ENCODE measurements at regions not wholly inside any gene's neighbourhood (a gene's known extent, or its start where the extent isn't known, plus 50 kb on each side); places are given as distances from the start of the nearest gene placed in this dataset.

DNA sequence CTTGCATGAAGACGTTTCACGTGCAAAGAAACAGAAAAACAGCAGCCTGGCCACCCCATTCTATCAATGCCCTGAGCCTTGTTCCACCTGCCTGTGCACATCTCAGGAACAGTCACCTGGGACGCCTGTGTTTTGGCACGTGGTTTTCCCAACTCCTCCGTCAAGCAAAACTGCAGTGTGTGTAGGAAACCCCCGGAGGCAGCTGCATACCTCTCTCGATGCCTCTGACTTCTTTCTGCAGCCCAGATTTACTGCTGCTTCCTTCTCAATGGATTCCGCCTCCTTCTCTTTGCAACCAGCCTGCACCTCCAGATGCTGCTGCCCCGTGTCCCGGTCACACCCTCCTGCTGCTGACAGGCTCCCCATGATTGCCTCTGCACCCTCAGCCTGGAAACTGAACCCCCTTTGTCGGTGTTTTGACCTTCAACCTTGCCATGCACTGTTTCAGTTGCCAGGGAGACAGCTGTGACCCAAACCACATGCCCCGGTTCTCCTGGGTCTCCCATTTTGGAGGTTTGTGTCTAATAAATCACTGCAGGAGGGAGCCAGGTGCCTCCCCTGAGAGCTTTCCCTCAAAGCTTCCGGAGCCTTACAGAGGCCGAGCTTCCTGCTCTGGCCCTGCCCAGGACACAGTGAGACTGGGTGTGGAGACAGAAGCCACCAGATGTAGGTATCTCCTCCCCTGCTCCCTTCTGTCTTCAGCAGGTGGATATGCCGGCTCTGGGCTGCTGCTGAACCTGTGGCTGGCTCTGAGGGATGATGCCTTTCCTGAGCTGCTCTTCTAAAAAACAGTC is 395.5 kb upstream of the IRX1 start:
- no peak overlapping the region for H3K27ac ChIP-seq (ENCODE audit: low read depth, low read length)
- peaks cover 0 to 8% (median 2%) of the 10 kb centered on the region in 5 donors for H3K4me1 ChIP-seq (ENCODE audit: control insufficient read depth in 5 of 5, insufficient read depth in 5 of 5, low read length in 5 of 5)
- H3K4me3 ChIP-seq (ENCODE audit: low read depth in 1 of 5, low read length in 5 of 5) = no peak overlapping the region
- peaks cover 0 to 9% (median 5%) of the 10 kb centered on the region in 5 donors for H3K9me3 ChIP-seq (ENCODE audit: control insufficient read depth in 5 of 5, low read length in 5 of 5)
- H3K27me3 ChIP-seq (ENCODE audit: control insufficient read depth in 5 of 5, insufficient read depth in 4 of 5, low read length in 5 of 5) = peaks cover 25 to 38% (median 33%) of the 10 kb centered on the region in 5 donors
- no peaks in the 10 kb centered on the region for H3K36me3 ChIP-seq (ENCODE audit: control insufficient read depth in 5 of 5, insufficient read depth in 5 of 5, low read length in 5 of 5)
- no peak overlapping the region for H3K9ac ChIP-seq (ENCODE audit: low read length in 5 of 5)

DNA sequence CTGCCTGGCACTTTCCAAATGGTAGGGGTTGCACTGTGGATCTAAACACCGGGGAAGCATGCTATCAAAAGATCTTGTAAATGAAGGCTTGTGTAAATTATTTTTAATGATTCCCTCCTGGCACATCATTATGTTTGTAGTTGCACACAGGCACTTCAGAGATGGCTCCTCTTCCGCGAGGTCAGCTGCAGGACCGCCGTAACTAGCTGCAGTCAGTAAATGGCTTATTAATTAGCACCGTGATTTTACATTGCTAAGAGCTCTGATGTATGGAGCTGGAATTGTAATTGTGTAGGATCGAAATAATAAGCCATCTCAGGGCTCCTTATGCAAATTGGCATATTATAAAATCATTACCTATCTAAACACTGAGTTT is 397.6 kb upstream of the IRX1 start:
- Histone ChIP-seq H3K9me3 (ENCODE audit: control insufficient read depth in 5 of 5, low read length in 5 of 5) (peaks cover 0 to under 1% (median 0%) of the 10 kb centered on the region in 5 donors), H3K9ac (ENCODE audit: low read length in 5 of 5) (no peak overlapping the region), H3K4me3 (ENCODE audit: low read depth in 1 of 5, low read length in 5 of 5) (no peak overlapping the region), H3K27ac (ENCODE audit: low read depth, low read length) (no peak overlapping the region), H3K36me3 (ENCODE audit: control insufficient read depth in 5 of 5, insufficient read depth in 5 of 5, low read length in 5 of 5) (no peaks in the 10 kb centered on the region), H3K27me3 (ENCODE audit: control insufficient read depth in 5 of 5, insufficient read depth in 4 of 5, low read length in 5 of 5) (peaks cover 25 to 46% (median 35%) of the 10 kb centered on the region in 5 donors), H3K4me1 (ENCODE audit: control insufficient read depth in 5 of 5, insufficient read depth in 5 of 5, low read length in 5 of 5) (peaks cover 0 to 8% (median 0%) of the 10 kb centered on the region in 5 donors)

DNA sequence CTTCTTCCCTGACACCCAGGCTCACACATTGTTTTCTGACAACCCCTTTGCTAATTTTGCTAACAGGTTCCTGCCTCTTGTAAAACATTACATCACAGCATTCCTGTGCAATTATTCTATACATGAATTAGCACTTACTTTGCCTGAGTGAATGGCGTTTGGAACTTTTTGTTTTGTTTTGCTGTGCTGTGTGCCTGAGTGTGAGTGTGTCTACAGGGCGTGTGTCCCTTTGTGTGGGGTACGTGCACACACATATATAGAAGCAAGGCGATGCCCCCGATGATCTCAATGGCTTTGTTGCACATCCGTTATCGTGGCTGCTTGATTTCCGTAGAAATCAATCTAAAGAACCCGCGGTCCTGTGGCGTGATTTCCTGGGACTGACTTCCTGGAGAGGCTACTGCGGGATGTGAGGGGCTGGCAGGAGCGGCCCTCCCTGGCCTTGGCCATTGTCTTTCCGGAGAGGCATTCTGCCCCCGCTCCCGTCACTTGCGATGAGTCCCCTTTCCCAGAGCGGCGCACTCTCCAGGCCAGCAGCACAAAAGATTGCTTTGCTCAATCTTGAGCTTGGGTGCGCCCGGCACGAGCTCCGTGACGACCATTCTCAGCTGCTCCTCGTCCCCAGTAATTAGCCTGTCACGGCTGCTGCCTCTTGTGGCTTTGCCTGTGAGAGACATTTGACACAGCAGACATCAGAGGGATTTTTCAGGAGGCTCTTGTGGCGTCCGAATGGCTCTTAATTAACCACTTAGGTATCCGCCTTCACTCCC is 398.1 kb upstream of the IRX1 start:
- Histone ChIP-seq H3K27ac (ENCODE audit: low read depth, low read length) (no peak overlapping the region), H3K4me1 (ENCODE audit: control insufficient read depth in 5 of 5, insufficient read depth in 5 of 5, low read length in 5 of 5) (peaks cover 0 to 8% (median 0%) of the 10 kb centered on the region in 5 donors), H3K4me3 (ENCODE audit: low read depth in 1 of 5, low read length in 5 of 5) (peak overlapping the region in 2 of 5 donors; percentile 5 to 22), H3K36me3 (ENCODE audit: control insufficient read depth in 5 of 5, insufficient read depth in 5 of 5, low read length in 5 of 5) (no peaks in the 10 kb centered on the region), H3K27me3 (ENCODE audit: control insufficient read depth in 5 of 5, insufficient read depth in 4 of 5, low read length in 5 of 5) (peaks cover 25 to 46% (median 35%) of the 10 kb centered on the region in 5 donors), H3K9me3 (ENCODE audit: control insufficient read depth in 5 of 5, low read length in 5 of 5) (no peaks in the 10 kb centered on the region), H3K9ac (ENCODE audit: low read length in 5 of 5) (no peak overlapping the region)

DNA sequence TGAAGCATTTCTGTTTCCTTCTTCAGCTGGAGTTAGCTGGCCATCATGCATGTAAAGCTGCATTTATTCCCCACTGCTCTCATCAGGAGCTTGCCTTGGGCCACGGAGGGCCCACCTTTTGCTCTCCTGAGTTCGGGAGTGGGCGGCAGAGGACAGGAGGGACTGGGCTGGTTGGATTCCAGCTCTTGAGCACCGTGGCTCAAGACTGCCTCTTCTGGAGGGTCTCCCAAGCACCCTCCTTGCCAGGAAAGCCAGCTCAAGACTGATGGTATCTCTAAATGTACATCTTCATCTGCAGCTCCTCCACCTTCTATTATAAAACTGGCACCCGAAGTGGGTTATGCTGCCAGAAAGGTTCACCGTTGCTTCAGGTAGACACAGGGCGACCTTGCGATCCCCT is 399.6 kb upstream of the IRX1 start:
- Histone ChIP-seq H3K9ac (ENCODE audit: low read length in 5 of 5) (no peak overlapping the region), H3K9me3 (ENCODE audit: control insufficient read depth in 5 of 5, low read length in 5 of 5) (no peaks in the 10 kb centered on the region), H3K4me1 (ENCODE audit: control insufficient read depth in 5 of 5, insufficient read depth in 5 of 5, low read length in 5 of 5) (peaks cover 0 to 8% (median 0%) of the 10 kb centered on the region in 5 donors), H3K4me3 (ENCODE audit: low read depth in 1 of 5, low read length in 5 of 5) (no peak overlapping the region), H3K36me3 (ENCODE audit: control insufficient read depth in 5 of 5, insufficient read depth in 5 of 5, low read length in 5 of 5) (no peaks in the 10 kb centered on the region), H3K27ac (ENCODE audit: low read depth, low read length) (no peak overlapping the region), H3K27me3 (ENCODE audit: control insufficient read depth in 5 of 5, insufficient read depth in 4 of 5, low read length in 5 of 5) (peaks cover 25 to 44% (median 35%) of the 10 kb centered on the region in 5 donors)

DNA sequence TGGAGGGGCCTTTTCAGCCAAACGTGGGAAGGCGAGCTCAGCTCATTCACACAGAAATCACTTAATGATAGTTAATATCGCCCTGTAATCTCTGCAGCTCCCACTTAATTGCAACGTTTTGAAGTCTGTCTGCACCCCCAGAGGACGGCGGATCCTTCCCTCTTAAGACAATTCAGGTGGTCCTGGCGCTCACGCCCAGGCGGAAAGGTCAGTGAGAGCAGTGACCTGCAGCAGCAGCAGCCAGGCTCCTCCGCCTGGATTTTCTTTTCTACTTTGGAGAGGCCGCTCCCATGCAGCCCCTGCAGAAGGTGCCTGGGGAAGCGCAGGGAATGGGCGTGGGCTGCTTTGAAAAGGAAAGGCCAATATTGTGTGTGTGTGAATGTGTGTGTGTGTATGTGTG is 400.9 kb upstream of the IRX1 start:
- no peaks in the 10 kb centered on the region for H3K9me3 ChIP-seq (ENCODE audit: control insufficient read depth in 5 of 5, low read length in 5 of 5)
- no peak overlapping the region for H3K4me3 ChIP-seq (ENCODE audit: low read depth in 1 of 5, low read length in 5 of 5)
- no peak overlapping the region for H3K27ac ChIP-seq (ENCODE audit: low read depth, low read length)
- H3K4me1 ChIP-seq (ENCODE audit: control insufficient read depth in 5 of 5, insufficient read depth in 5 of 5, low read length in 5 of 5) = peaks cover 0 to 8% (median 0%) of the 10 kb centered on the region in 5 donors
- peaks cover 15 to 30% (median 22%) of the 10 kb centered on the region in 5 donors for H3K27me3 ChIP-seq (ENCODE audit: control insufficient read depth in 5 of 5, insufficient read depth in 4 of 5, low read length in 5 of 5)
- H3K9ac ChIP-seq (ENCODE audit: low read length in 5 of 5) = no peak overlapping the region
- no peaks in the 10 kb centered on the region for H3K36me3 ChIP-seq (ENCODE audit: control insufficient read depth in 5 of 5, insufficient read depth in 5 of 5, low read length in 5 of 5)

DNA sequence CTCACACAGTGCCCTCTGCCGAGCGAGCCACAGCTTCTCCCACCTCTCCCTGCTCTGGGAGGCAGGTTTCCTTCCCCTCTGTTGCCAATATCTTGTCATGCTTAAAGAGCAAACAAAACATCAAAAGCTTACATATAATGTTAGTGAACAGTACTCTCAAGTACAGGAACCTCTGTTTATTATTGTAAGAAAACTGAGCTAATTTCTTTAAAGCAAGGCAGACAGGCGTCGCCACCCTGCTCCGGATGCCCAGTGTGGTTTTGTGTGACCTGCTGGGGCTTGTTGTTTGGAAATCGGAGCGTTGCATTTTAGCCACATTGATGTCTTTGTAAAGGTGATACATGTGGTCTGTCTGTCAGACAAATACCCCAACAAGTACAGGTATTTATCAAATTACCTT is 401.4 kb upstream of the IRX1 start:
- H3K36me3 ChIP-seq (ENCODE audit: control insufficient read depth in 5 of 5, insufficient read depth in 5 of 5, low read length in 5 of 5) = no peaks in the 10 kb centered on the region
- no peak overlapping the region for H3K9ac ChIP-seq (ENCODE audit: low read length in 5 of 5)
- H3K4me1 ChIP-seq (ENCODE audit: control insufficient read depth in 5 of 5, insufficient read depth in 5 of 5, low read length in 5 of 5) = peaks cover 0 to 8% (median 0%) of the 10 kb centered on the region in 5 donors
- H3K27ac ChIP-seq (ENCODE audit: low read depth, low read length) = no peak overlapping the region
- H3K4me3 ChIP-seq (ENCODE audit: low read depth in 1 of 5, low read length in 5 of 5) = no peak overlapping the region
- peaks cover 11 to 26% (median 19%) of the 10 kb centered on the region in 5 donors for H3K27me3 ChIP-seq (ENCODE audit: control insufficient read depth in 5 of 5, insufficient read depth in 4 of 5, low read length in 5 of 5)
- H3K9me3 ChIP-seq (ENCODE audit: control insufficient read depth in 5 of 5, low read length in 5 of 5) = no peaks in the 10 kb centered on the region

DNA sequence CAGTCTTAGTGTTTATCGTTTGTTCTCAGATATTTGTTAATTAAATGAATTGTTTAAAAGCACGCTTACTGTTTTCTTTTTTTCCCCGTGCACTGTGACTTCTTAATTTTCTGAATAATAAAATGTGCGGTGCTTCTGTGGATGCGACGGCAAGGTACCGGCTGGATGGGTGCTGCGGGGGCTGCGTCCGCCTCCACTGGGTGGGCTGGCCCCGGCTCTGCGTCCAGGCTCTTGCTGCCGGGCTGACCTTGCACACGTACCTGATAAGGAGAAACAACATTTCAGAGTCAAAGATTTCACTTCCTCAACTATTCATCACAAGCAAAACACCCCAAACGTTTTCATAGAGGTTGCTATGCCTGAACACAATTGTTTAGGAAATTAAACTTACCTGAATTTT is 404.0 kb upstream of the IRX1 start:
- no peaks in the 10 kb centered on the region for H3K36me3 ChIP-seq (ENCODE audit: control insufficient read depth in 5 of 5, insufficient read depth in 5 of 5, low read length in 5 of 5)
- H3K4me1 ChIP-seq (ENCODE audit: control insufficient read depth in 5 of 5, insufficient read depth in 5 of 5, low read length in 5 of 5) = no peaks in the 10 kb centered on the region
- no peak overlapping the region for H3K27ac ChIP-seq (ENCODE audit: low read depth, low read length)
- H3K9ac ChIP-seq (ENCODE audit: low read length in 5 of 5) = no peak overlapping the region
- H3K4me3 ChIP-seq (ENCODE audit: low read depth in 1 of 5, low read length in 5 of 5) = no peak overlapping the region
- H3K27me3 ChIP-seq (ENCODE audit: control insufficient read depth in 5 of 5, insufficient read depth in 4 of 5, low read length in 5 of 5) = peaks cover 0 to 12% (median 6%) of the 10 kb centered on the region in 5 donors
- no peaks in the 10 kb centered on the region for H3K9me3 ChIP-seq (ENCODE audit: control insufficient read depth in 5 of 5, low read length in 5 of 5)

DNA sequence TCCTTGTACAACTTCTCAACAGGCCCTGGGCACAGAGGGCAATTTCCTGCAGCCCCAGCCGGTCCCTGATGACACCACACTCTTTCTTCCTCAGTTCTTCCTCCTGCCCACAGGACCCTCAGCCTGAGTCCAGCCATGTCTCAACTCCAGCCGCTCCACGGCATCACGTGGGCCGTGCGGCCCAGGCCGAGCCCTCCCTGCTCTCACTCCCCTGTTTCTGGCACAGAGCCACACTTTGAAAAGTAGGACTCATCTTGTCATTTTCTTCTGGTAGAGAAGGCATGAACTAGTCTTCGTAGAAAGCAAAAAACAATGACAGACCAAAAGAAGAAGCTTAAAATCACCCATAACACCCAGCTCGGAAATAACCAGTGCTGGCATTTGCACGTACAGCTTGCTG is 404.7 kb upstream of the IRX1 start:
- no peak overlapping the region for H3K27ac ChIP-seq (ENCODE audit: low read depth, low read length)
- H3K4me1 ChIP-seq (ENCODE audit: control insufficient read depth in 5 of 5, insufficient read depth in 5 of 5, low read length in 5 of 5) = no peaks in the 10 kb centered on the region
- H3K36me3 ChIP-seq (ENCODE audit: control insufficient read depth in 5 of 5, insufficient read depth in 5 of 5, low read length in 5 of 5) = no peaks in the 10 kb centered on the region
- no peak overlapping the region for H3K9ac ChIP-seq (ENCODE audit: low read length in 5 of 5)
- H3K4me3 ChIP-seq (ENCODE audit: low read depth in 1 of 5, low read length in 5 of 5) = no peak overlapping the region
- peaks cover 0 to 10% (median 5%) of the 10 kb centered on the region in 5 donors for H3K27me3 ChIP-seq (ENCODE audit: control insufficient read depth in 5 of 5, insufficient read depth in 4 of 5, low read length in 5 of 5)
- H3K9me3 ChIP-seq (ENCODE audit: control insufficient read depth in 5 of 5, low read length in 5 of 5) = no peaks in the 10 kb centered on the region

DNA sequence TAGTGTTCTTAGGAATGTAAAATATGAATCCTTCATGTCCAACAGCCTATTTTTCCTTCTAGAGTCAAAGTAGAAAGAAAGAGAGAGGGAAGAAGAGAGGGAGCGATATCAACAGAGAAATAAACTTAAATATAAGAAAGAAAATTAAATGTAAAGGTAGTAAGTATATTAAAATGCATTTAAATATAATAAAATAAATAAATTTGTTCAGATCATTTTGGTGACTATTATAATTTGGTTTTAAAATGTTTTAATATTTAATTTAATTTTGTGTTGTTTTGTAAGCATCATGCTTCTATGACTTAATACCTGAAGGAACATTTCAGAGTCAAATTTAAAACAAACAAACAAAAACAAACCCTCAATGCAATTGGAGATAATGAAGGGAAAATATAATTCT is 405.2 kb upstream of the IRX1 start:
- Histone ChIP-seq H3K9ac (ENCODE audit: low read length in 5 of 5) (no peak overlapping the region), H3K4me1 (ENCODE audit: control insufficient read depth in 5 of 5, insufficient read depth in 5 of 5, low read length in 5 of 5) (no peaks in the 10 kb centered on the region), H3K27me3 (ENCODE audit: control insufficient read depth in 5 of 5, insufficient read depth in 4 of 5, low read length in 5 of 5) (peaks cover 0 to 9% (median 5%) of the 10 kb centered on the region in 5 donors), H3K4me3 (ENCODE audit: low read depth in 1 of 5, low read length in 5 of 5) (no peak overlapping the region), H3K36me3 (ENCODE audit: control insufficient read depth in 5 of 5, insufficient read depth in 5 of 5, low read length in 5 of 5) (no peaks in the 10 kb centered on the region), H3K27ac (ENCODE audit: low read depth, low read length) (no peak overlapping the region), H3K9me3 (ENCODE audit: control insufficient read depth in 5 of 5, low read length in 5 of 5) (no peaks in the 10 kb centered on the region)

DNA sequence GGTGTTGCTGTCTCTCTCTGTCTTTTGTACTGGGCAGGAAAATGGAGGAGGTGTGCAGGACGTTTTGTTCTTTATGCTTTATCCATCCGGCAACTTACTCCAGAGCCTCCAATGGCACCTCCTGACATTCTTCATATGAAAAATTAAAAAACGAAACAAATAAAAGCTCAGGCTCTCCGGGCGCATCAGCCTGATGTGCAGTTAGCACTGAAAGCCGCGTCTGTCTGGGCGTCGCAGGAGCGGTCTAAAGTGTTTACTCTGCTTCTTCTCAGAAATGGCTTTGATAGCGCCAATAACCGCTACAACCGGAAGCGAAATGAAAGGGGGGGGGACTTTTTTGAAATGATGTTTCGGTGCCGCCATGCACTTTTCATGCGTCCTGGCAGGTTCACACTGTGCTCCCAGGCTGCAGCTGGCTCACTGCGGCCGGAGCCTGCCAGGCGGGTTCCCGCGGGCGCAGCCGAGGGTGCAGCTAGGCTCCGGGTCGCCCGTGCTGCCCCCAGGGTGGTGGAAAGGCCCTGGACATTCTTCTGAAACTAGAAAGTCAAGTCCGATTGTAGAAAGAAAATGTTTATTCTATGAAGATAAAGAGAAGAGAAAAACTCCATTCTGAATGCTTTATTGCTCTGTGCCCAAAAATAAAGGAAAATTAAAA is 407.7 kb upstream of the IRX1 start:
- no peaks in the 10 kb centered on the region for H3K9me3 ChIP-seq (ENCODE audit: control insufficient read depth in 5 of 5, low read length in 5 of 5)
- no peaks in the 10 kb centered on the region for H3K4me1 ChIP-seq (ENCODE audit: control insufficient read depth in 5 of 5, insufficient read depth in 5 of 5, low read length in 5 of 5)
- H3K27ac ChIP-seq (ENCODE audit: low read depth, low read length) = no peak overlapping the region
- H3K27me3 ChIP-seq (ENCODE audit: control insufficient read depth in 5 of 5, insufficient read depth in 4 of 5, low read length in 5 of 5) = peaks cover 0 to 4% (median 0%) of the 10 kb centered on the region in 5 donors
- H3K4me3 ChIP-seq (ENCODE audit: low read depth in 1 of 5, low read length in 5 of 5) = no peak overlapping the region
- H3K36me3 ChIP-seq (ENCODE audit: control insufficient read depth in 5 of 5, insufficient read depth in 5 of 5, low read length in 5 of 5) = no peaks in the 10 kb centered on the region
- no peak overlapping the region for H3K9ac ChIP-seq (ENCODE audit: low read length in 5 of 5)

All from subcutaneous abdominal adipose tissue (tissue), 5 donors.